Gastroesophageal sphincter (tissue), 3 donors: ENCODE measurements at regions not wholly inside any gene's neighbourhood (a gene's known extent, or its start where the extent isn't known, plus 50 kb on each side); places are given as distances from the start of the nearest gene placed in this dataset.

Experiments
- EP300 ChIP-seq: sonication (generic); formaldehyde crosslinking; IDR thresholded peaks from one replicate; pipeline ENCODE4 v1.6.1; 2017; ENCODE audit warnings: antibody characterized with exemption, mild to moderate bottlenecking
- POLR2A ChIP-seq, 2 donors: fragments of 450-650 bp; IDR thresholded peaks; one replicate each; pipeline ENCODE4 v1.6.1; 2017; ENCODE audit warnings: antibody characterized with exemption in 2 of 2, mild to moderate bottlenecking in 2 of 2, moderate library complexity in 1 of 2
- POLR2AphosphoS5 ChIP-seq: sonication (generic); formaldehyde crosslinking; IDR thresholded peaks from one replicate; pipeline ENCODE4 v1.6.1; 2017; ENCODE audit warnings: antibody characterized with exemption
- TF ChIP-seq, protein P1 (sequence below), 4 experiments: fragments of 200-600 bp in 2 of 4; fragments of 450-650 bp in 2 of 4; sonication (generic) in 1 of 4; IDR thresholded peaks; one replicate each; pipeline ENCODE4 v1.5.1; 2017 to 2019; ENCODE audit warnings: antibody characterized with exemption in 4 of 4, mild to moderate bottlenecking in 2 of 4, moderate library complexity in 2 of 4

DNA sequence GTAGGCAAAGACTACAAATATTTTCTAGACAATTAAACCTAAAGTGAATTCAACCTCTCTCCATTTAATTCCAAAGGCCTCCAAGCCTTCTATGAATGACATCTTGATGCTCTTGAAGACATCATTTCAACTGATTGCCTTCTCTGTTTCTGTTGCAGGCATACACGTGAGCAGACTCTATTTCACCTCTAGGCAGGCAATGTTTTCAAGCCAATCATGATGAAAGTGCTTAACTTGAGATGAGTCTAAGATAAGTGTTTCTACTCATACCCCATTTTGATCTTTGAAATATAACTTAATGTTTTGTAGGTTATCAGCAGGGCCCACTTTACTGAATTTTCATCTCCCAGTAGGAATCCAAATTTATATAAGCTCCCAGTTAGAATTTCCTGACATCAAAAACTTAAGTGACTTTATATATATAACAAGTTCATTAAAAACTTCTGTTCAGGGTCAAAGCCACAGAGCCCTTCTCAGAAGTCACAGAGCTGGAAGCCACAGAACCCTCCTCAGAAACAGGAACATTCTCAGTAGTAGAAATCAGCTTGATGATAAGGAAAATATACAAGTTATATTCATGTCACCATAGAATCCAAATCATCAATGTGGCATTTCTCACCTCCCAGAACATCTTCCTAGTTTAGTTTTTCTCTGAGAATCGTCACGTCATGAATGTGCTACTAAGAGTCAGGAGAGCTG lies 108.5 kb downstream of the PHLDA1 start:
- TF ChIP-seq, protein P1, sequence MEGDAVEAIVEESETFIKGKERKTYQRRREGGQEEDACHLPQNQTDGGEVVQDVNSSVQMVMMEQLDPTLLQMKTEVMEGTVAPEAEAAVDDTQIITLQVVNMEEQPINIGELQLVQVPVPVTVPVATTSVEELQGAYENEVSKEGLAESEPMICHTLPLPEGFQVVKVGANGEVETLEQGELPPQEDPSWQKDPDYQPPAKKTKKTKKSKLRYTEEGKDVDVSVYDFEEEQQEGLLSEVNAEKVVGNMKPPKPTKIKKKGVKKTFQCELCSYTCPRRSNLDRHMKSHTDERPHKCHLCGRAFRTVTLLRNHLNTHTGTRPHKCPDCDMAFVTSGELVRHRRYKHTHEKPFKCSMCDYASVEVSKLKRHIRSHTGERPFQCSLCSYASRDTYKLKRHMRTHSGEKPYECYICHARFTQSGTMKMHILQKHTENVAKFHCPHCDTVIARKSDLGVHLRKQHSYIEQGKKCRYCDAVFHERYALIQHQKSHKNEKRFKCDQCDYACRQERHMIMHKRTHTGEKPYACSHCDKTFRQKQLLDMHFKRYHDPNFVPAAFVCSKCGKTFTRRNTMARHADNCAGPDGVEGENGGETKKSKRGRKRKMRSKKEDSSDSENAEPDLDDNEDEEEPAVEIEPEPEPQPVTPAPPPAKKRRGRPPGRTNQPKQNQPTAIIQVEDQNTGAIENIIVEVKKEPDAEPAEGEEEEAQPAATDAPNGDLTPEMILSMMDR (IDR thresholded peaks at IDR 0.05) = no peak
- TF ChIP-seq POLR2A (IDR thresholded peaks at IDR 0.05) (no peak), POLR2AphosphoS5 (no peak), EP300 (no peak)
